Mesothelial cell of epicardium (in vitro differentiated cells): ENCODE measurements at regions not wholly inside any gene's neighbourhood (a gene's known extent, or its start where the extent isn't known, plus 50 kb on each side); places are given as distances from the start of the nearest gene placed in this dataset.

Source experiments
- DNase-seq, 2 experiments: peaks; one replicate each; pipeline ENCODE4 v3.0.0; 2021; ENCODE audit warnings: low spot score in 2 of 2; ENCODE audit not compliant: unreplicated experiment in 2 of 2
- H3K27ac Mint-ChIP-seq: 2 replicates; pipeline ENCODE4 v1.8.0; 2021; ENCODE audit warnings: mixed read lengths
- H3K27me3 Mint-ChIP-seq: 2 replicates; pipeline ENCODE4 v1.8.0; 2021; ENCODE audit warnings: low read depth, mixed read lengths
- H3K36me3 Mint-ChIP-seq: 2 replicates; pipeline ENCODE4 v1.8.0; 2021; ENCODE audit warnings: mixed read lengths
- H3K4me1 Mint-ChIP-seq: 2 replicates; pipeline ENCODE4 v1.8.0; 2021; ENCODE audit warnings: mixed read lengths
- H3K4me3 Mint-ChIP-seq: 2 replicates; pipeline ENCODE4 v1.8.0; 2021; ENCODE audit warnings: mild to moderate bottlenecking, moderate library complexity, mixed read lengths
- H3K9me3 Mint-ChIP-seq: 2 replicates; pipeline ENCODE4 v1.8.0; 2021; ENCODE audit warnings: mixed read lengths
- TF ChIP-seq, protein P1 (sequence below): fragments of 200-600 bp; sonication (generic); IDR thresholded peaks from one replicate; pipeline ENCODE4 v1.5.0; 2021; ENCODE audit warnings: antibody characterized with exemption; ENCODE audit not compliant: unreplicated experiment

DNA sequence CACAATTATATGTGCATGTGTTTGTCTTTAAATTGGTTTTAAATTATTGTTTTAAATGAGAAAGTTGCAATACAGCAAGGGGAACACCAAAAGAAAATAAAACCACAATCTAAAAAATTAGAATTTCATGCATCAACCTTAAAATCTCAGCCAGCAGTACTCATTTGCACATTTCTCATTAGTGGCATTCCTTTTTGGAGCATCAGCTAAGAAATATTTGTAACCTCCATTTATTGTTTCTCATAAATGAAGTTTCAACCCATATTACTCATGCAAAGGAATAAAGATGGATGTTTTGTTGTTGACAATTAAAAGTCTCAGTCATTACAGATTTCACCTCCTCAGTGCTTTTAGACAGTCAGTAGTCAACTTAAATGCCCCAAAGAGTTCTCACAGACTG, 160.1 kb downstream of the TBX15 start:
- no peaks in the 10 kb centered on the region for H3K36me3 Mint-ChIP-seq
- no peak for DNase-seq
- TF ChIP-seq, protein P1, sequence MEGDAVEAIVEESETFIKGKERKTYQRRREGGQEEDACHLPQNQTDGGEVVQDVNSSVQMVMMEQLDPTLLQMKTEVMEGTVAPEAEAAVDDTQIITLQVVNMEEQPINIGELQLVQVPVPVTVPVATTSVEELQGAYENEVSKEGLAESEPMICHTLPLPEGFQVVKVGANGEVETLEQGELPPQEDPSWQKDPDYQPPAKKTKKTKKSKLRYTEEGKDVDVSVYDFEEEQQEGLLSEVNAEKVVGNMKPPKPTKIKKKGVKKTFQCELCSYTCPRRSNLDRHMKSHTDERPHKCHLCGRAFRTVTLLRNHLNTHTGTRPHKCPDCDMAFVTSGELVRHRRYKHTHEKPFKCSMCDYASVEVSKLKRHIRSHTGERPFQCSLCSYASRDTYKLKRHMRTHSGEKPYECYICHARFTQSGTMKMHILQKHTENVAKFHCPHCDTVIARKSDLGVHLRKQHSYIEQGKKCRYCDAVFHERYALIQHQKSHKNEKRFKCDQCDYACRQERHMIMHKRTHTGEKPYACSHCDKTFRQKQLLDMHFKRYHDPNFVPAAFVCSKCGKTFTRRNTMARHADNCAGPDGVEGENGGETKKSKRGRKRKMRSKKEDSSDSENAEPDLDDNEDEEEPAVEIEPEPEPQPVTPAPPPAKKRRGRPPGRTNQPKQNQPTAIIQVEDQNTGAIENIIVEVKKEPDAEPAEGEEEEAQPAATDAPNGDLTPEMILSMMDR: no peak

DNA sequence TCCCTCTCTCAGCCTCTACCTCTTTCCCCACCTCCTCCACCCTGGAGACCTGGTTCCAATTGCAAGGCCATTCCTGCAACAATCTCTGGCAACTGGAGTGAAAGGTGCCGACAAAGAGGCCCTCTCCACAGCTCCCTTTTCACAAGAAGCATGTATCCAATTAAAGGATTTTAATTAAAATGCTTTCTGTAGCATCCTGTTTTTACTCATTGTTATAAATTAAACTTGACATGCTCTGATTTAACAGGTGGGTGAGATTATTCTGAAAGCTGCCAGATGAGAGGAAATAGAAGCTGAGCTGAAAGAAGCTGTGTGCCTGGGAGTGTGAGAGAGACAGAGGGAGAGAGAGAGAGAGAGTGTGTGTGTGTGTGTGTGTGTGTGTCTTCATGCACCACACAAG, 160.5 kb downstream of the TBX15 start:
- no peaks in the 10 kb centered on the region for H3K27me3 Mint-ChIP-seq
- no peak overlapping the region for H3K27ac Mint-ChIP-seq
- no peak overlapping the region for H3K4me3 Mint-ChIP-seq
- peaks cover 20% of the 10 kb centered on the region for H3K9me3 Mint-ChIP-seq
- no peaks in the 10 kb centered on the region for H3K36me3 Mint-ChIP-seq
- TF ChIP-seq, protein P1: no peak
- no peaks in the 10 kb centered on the region for H3K4me1 Mint-ChIP-seq
- no peak for DNase-seq

More for the DNA sequence above, 160.1 kb downstream of the TBX15 start:
- H3K9me3 Mint-ChIP-seq: peaks cover 23% of the 10 kb centered on the region
- H3K4me3 Mint-ChIP-seq: no peak overlapping the region
- no peaks in the 10 kb centered on the region for H3K27me3 Mint-ChIP-seq
- no peaks in the 10 kb centered on the region for H3K4me1 Mint-ChIP-seq
- no peak overlapping the region for H3K27ac Mint-ChIP-seq

DNA sequence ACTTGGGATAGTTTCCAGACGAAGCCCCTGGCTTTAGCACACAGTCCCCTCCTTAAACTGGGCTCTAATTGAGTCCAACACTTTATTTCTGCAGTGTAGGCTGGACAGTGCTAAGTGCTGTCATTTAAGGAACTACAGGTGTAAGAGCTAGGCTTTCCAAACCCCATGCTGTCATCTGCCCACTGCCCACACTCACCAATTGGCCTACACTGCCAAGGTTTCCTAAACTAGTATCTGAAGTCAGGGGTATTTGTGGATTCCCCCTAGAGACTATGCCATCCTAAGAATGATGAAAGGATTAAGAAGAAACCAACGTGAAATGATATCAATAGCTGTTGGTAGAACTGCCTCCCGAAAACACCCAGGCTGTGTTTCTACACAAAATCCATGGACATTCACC, 160.9 kb downstream of the TBX15 start:
- Mint-ChIP-seq H3K4me3 (no peak overlapping the region), H3K36me3 (no peaks in the 10 kb centered on the region), H3K9me3 (peaks cover 18% of the 10 kb centered on the region), H3K27me3 (no peaks in the 10 kb centered on the region), H3K27ac (no peak overlapping the region), H3K4me1 (no peaks in the 10 kb centered on the region)
- TF ChIP-seq, protein P1: no peak
- DNase-seq: no peak

DNA sequence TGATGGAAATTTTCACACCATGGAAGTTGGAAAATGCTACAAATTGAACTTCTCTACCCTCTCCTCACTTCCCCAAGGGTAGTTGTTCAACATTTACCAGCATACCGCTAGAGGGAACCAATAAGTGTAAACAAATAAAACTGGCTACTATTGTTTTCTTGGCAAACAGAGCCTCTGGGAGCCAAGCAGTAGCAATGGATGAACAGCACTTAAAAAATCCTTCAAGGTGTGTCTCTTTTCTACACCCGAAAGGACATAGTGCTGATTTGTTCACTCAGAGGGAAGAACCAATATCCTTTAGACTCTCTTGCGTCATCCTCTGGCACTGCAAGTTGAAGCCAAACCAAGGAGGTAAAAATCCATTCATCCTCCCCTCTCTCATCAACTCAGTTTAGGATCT, 161.5 kb downstream of the TBX15 start:
- Mint-ChIP-seq H3K4me1 (no peaks in the 10 kb centered on the region), H3K27ac (no peak overlapping the region)
- TF ChIP-seq, protein P1: no peak

DNA sequence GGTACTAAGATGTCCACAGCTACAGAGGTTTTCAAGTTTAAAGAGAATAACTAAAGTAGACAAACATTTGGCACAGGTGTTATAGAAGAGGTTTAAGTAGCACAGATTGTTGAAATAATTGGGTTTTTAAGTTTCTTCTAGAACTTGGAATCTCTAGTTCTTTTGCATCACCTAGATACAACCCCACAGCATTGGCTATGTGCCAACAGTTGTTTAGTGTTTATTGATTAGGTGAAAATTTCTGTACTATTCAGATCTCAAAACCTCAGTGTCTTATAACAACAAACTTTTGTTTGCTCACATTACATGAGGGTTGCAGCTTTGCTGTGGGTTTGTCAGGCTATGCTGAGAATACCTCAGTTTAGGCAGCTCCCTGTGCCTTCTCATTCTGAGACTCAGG, 162.5 kb downstream of the TBX15 start:
- Mint-ChIP-seq H3K4me3 (no peak overlapping the region), H3K27me3 (no peaks in the 10 kb centered on the region), H3K9me3 (peaks cover 11% of the 10 kb centered on the region), H3K4me1 (no peaks in the 10 kb centered on the region), H3K36me3 (no peaks in the 10 kb centered on the region), H3K27ac (no peak overlapping the region)
- no peak for DNase-seq
- TF ChIP-seq, protein P1: no peak

More for the DNA sequence above, 161.5 kb downstream of the TBX15 start:
- DNase-seq: no peak
- Mint-ChIP-seq H3K4me3 (no peak overlapping the region), H3K27me3 (no peaks in the 10 kb centered on the region), H3K36me3 (no peaks in the 10 kb centered on the region), H3K9me3 (peaks cover 18% of the 10 kb centered on the region)

DNA sequence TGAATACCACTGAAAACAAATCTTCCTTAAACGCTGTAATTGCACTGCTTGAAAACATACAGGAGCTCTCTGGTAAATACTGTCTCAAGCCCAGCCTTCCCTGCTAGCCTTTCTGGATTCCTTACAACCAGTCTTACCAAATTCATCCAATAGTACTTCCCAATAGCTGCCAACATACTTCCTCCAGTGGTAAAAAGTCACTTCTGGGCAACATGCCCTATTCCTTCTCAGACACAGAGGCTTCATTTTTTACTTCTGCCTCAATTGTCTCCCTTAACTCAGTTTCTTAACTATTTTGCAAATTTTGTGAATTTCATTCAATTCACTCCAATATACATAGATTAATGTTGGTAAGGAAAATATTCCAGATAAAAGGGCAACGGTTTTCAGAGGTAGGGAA, 166.3 kb downstream of the TBX15 start:
- no peak for DNase-seq
- Mint-ChIP-seq H3K4me1 (no peaks in the 10 kb centered on the region), H3K27ac (no peak overlapping the region), H3K9me3 (peaks cover 4% of the 10 kb centered on the region), H3K36me3 (no peaks in the 10 kb centered on the region), H3K4me3 (no peak overlapping the region), H3K27me3 (no peaks in the 10 kb centered on the region)
- TF ChIP-seq, protein P1: no peak
